ENCODE measurements at regions not wholly inside any gene's neighbourhood (a gene's known extent, or its start where the extent isn't known, plus 50 kb on each side); places are given as distances from the start of the nearest gene placed in this dataset.
"Not testable (repeated sequence)": the region's sequence is repeated elsewhere in the genome, so short reads cannot be mapped to it uniquely, and the experiment has no call there.

- peak; percentile 33 for DNase-seq
Measured at GRCh38 chr16:17983114-17983513, 353.4 kb downstream of the NPIPA8 start.

GRCh38 chr16:17977260-17977659 is 359.3 kb downstream of the NPIPA8 start:
- no peak for DNase-seq

GRCh38 chr16:17972460-17972943 is 364.0 kb downstream of the NPIPA8 start:
- no peak for DNase-seq

GRCh38 chr16:17970816-17971331 is 365.7 kb downstream of the NPIPA8 start:
- DNase-seq, result no peak

GRCh38 chr16:17970157-17970765 is 366.3 kb downstream of the NPIPA8 start:
- no peak for DNase-seq

GRCh38 chr16:17965133-17965900 is 371.2 kb downstream of the NPIPA8 start:
- DNase-seq, result no peak

- no peak for DNase-seq
Measured at GRCh38 chr16:17964196-17964595, 372.3 kb downstream of the NPIPA8 start.

GRCh38 chr16:17963185-17963836 is 373.2 kb downstream of the NPIPA8 start:
- no peak for DNase-seq

GRCh38 chr16:17962726-17963125 is 373.8 kb downstream of the NPIPA8 start:
- DNase-seq, result no peak

- not testable (repeated sequence) for DNase-seq
Measured at GRCh38 chr16:17961822-17962221, 374.7 kb downstream of the NPIPA8 start.

GRCh38 chr16:17951378-17951777 is 385.2 kb downstream of the NPIPA8 start:
- DNase-seq, result no peak

GRCh38 chr16:17949982-17950250 is 386.6 kb downstream of the NPIPA8 start:
- DNase-seq, result no peak

- DNase-seq, result no peak
Measured at GRCh38 chr16:17949141-17949981, 387.2 kb downstream of the NPIPA8 start.

- no peak for DNase-seq
Measured at GRCh38 chr16:17947637-17948036, 388.9 kb downstream of the NPIPA8 start.

- DNase-seq, result no peak
Measured at GRCh38 chr16:17947165-17947564, 389.4 kb downstream of the NPIPA8 start.

- DNase-seq, result no peak
Measured at GRCh38 chr16:17945080-17945601, 391.4 kb downstream of the NPIPA8 start.

GRCh38 chr16:17944345-17944744 is 392.2 kb downstream of the NPIPA8 start:
- no peak for DNase-seq

- DNase-seq, result no peak
Measured at GRCh38 chr16:17942067-17942466, 394.5 kb downstream of the NPIPA8 start.

GRCh38 chr16:17940584-17941364 is 395.8 kb downstream of the NPIPA8 start:
- no peak for DNase-seq

- DNase-seq, result no peak
Measured at GRCh38 chr16:17939723-17940122, 396.8 kb downstream of the NPIPA8 start.

GRCh38 chr16:17939122-17939536 is 397.4 kb downstream of the NPIPA8 start:
- no peak for DNase-seq

GRCh38 chr16:17938546-17938945 is 398.0 kb downstream of the NPIPA8 start:
- DNase-seq, result no peak

Data from NCI-H774 (cell line).